AG09309 (cell line): ENCODE measurements at regions not wholly inside any gene's neighbourhood (a gene's known extent, or its start where the extent isn't known, plus 50 kb on each side); places are given as distances from the start of the nearest gene placed in this dataset.
A peak's percentile ranks its signal among the peaks of the same experiment; 100 is the strongest.

ENCODE experiments used
- DNase-seq: peaks from one replicate; pipeline ENCODE4 v3.0.0-alpha.2; 2010; ENCODE audit warnings: low read depth
- H3K4me3 ChIP-seq: 2 replicates; pipeline ENCODE4 v1.5.1; 2011; ENCODE audit warnings: mild to moderate bottlenecking, low read depth, low read length, moderate library complexity; ENCODE audit not compliant: control insufficient read depth
- TF ChIP-seq, protein P1 (sequence below): IDR thresholded peaks from 2 replicates; pipeline ENCODE4 v1.5.1; 2011; ENCODE audit warnings: mild to moderate bottlenecking, low read depth, low read length, inconsistent platforms; ENCODE audit not compliant: insufficient read depth, control insufficient read depth; ENCODE audit errors: missing control alignments

DNA sequence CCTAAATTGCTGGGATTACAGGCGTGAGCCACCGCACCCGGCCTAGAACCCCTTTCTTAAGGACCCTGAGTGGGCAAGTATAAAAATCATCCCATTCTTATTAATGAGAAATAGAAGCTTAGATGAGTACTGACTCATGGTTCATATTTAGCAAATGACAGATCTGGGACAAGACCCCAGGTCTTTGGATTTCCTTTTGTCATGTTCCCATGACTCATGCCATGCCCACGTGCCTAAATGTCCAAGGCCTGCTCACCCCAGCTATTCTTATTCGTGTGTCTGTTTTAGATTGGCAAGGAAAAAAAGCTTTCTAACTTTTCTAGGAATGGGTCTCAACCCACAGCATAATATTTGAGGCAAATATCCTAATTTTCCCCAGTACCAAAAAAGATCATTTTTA, 57.7 kb upstream of the RPS23 start:
- no peak overlapping the region for H3K4me3 ChIP-seq
- TF ChIP-seq, protein P1, sequence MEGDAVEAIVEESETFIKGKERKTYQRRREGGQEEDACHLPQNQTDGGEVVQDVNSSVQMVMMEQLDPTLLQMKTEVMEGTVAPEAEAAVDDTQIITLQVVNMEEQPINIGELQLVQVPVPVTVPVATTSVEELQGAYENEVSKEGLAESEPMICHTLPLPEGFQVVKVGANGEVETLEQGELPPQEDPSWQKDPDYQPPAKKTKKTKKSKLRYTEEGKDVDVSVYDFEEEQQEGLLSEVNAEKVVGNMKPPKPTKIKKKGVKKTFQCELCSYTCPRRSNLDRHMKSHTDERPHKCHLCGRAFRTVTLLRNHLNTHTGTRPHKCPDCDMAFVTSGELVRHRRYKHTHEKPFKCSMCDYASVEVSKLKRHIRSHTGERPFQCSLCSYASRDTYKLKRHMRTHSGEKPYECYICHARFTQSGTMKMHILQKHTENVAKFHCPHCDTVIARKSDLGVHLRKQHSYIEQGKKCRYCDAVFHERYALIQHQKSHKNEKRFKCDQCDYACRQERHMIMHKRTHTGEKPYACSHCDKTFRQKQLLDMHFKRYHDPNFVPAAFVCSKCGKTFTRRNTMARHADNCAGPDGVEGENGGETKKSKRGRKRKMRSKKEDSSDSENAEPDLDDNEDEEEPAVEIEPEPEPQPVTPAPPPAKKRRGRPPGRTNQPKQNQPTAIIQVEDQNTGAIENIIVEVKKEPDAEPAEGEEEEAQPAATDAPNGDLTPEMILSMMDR = no peak
- no peak for DNase-seq

DNA sequence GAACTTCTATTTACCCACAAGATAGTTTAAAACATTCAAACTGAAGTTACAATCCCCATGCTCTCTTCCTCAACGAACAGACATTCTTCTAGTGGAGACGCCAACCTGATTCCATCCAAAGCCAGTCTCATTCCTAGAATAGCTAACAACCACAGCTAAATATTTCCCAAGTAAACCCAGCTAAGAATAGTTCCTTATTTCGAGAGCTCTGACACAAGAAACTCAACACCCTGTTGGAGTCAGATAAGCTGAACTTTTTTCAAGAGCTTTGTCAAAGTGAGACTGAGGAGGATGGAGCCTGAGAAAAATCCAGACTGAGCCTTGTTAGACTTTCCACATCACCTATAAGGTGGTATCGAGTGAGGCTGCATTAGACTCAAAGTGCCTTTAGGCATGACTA, 56.7 kb upstream of the RPS23 start:
- no peak overlapping the region for H3K4me3 ChIP-seq
- TF ChIP-seq, protein P1 = no peak
- DNase-seq = peak; percentile 93

DNA sequence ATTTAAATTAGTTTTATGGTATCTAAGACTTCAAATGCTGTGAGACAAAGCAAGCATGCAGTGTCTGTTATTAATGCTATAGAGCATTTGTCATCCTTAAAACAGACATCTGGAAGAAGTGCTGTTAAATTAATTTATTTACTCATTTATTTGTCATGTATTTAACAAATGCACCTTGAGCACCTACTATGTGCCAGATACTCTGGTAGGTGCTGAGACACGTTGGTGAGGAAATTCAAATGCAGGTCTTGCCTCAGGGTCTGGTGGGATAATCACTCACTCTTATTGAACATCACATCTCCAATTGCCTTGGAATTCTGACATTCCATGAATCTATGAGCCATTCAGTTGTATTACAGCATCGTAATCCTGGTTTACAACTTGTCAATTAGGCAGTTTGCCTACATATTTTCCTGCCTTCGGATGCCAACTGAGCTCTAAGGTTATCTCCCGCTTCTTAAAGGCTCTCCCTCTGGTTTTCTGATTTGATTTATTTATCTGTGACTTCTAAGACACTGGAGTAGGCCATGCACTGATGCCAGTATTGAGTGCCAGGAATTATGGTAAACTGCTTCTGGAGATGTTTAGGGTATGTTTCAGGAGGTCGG, 56.0 kb upstream of the RPS23 start:
- TF ChIP-seq, protein P1 = no peak
- no peak overlapping the region for H3K4me3 ChIP-seq
- DNase-seq = no peak

DNA sequence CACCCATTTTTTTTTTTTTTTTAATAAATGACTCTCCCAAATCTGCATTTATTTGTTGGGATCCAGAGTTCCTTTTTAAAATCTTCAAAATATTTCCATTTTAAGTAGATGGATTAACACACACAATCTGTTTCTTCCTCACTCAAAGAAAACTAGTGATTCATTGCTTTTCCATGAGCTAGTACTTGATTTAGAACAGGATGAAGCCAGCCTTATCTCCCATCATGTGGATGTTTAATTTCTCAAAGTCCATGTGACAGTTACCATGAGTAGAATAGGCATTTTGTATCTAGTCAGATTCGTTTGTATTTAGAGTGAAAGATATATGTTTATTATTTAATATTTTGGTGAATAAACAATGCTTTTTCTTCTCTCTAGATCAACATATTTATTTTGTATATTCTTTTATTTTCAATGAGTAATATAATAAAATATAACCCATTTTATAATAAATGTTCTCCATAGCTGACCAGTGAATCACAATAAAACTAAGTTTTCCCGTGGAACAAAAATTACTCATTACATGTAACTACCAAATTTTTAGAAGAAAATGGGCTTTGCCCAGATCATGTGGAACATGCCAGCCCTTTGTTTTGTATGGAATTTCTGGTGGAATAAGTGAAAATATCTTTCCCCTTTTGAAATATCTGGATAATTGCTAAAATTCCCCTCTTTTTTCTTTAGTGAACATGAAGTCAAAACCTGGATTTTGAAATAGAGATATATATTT, 54.9 kb upstream of the RPS23 start:
- no peak for DNase-seq
- no peak overlapping the region for H3K4me3 ChIP-seq
- TF ChIP-seq, protein P1 = no peak

DNA sequence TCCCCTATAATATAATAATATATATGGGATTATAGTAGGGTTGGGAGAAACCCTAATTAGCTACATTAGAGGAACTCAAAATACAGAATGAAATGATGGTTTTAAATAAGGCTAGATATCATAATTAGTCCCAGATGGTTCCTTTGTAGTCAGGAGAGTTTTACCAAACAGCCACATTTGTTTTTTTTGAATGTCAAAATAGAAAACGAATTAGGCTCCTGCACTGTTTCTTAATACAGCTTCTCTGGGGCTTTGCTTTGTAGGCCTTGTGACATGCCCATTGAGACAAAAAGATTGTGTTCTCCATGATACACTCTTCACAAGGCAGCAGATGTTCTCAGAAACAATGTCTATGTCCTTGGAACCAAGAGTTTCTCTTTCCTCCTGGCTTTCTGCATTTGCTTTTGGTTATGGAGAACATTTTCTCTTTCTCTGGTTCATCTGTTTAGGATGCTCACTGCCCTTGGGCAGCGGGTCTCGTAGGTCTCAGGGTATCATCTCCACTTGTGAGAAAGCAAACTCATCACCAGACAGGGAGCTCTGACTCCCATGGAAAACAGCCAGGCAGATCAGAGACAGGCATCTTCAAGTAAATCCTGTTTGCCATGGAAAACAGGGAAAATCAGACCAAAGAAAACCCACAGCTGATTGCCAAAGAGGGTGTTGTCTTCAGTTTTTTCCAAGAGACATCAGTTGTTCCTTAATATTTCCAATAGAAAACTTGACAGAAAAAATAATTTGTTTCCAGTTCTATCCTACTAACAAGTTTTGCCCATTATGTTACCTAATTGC, 54.1 kb upstream of the RPS23 start:
- H3K4me3 ChIP-seq = no peak overlapping the region
- no peak for DNase-seq
- TF ChIP-seq, protein P1 = no peak

DNA sequence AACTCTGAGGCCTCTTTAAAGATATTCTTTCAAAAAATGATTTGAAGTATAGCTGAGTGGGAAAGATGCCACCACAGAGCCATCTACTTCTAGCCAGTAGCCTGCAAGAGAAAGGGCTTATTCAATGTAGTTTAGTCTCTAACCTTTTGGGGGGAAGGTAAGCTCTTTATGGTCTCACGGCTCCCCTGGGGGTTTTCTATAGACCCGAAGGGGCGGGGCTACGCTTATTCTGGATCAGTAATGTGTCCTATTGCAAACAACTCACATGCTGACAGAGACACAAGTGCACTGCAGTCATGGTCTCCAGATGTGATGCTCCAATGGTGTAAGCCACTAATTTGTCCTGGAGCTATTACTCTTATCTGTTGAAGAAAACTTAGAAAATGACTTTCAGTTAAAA, 53.4 kb upstream of the RPS23 start:
- no peak overlapping the region for H3K4me3 ChIP-seq
- TF ChIP-seq, protein P1 = no peak
- no peak for DNase-seq
